ENCODE measurements at regions not wholly inside any gene's neighbourhood (a gene's known extent, or its start where the extent isn't known, plus 50 kb on each side); places are given as distances from the start of the nearest gene placed in this dataset.
"Not testable (repeated sequence)": the region's sequence is repeated elsewhere in the genome, so short reads cannot be mapped to it uniquely, and the experiment has no call there.

DNA sequence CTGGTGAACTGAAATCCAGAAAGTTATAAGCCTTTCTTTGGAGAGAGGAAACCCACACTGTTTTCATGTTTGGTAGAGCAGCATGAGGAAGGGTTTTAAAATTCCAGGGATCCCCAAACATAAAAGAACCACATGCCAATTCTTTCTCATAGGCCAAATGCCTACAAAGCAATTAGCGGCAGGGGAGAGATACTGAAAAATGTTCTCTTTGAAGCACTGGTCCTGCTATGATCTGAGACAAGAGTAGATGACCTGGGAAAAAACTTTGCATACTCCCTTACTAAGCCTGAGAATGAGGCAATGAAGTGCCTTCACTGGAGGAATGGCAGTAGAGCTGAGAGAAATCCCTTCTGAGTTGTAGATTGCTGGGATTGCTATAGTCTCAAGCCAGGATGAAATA, 1261.7 kb downstream of the DSC3 start:
- DNase-seq (ENCODE audit: extremely low read depth, low read depth) = no peak

DNA sequence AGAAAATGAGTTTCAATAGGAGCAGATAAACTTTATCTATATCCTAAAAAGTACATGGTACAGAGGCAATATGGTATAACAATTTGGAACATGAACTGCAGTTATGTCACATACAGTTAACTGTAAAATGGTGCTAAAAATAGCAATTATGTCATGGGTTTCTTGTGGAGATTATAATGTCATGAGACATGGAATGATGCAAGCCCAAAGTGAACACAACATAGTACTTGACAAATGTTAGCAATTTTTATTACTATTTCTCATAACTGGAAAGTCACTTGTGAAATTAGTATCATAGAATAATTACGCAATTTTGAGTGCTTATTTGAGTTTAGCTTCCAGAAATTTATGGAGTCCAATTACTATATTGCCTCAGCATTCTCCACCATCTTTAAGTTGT, 1263.4 kb downstream of the DSC3 start:
- no peak for DNase-seq (ENCODE audit: extremely low read depth, low read depth)

DNA sequence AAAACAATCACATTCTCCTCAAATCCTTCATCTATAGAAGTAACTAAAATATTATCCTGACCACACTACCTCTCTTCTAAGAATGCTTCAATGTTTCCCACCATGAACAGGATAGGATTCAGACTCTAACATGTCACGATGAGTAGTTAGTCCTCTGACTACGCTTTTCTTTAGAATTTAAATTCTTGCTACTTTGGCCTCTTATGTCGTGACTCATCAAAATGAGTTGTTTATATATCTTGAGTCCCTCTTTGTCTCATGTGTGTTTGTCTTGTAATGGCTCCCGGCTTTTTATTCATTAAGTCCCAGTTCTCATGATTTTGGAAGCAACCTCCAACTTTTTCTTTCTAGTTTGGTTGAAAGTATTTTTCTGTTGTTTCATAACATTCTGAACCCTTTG, 1289.2 kb downstream of the DSC3 start:
- DNase-seq (ENCODE audit: extremely low read depth, low read depth) = no peak

DNA sequence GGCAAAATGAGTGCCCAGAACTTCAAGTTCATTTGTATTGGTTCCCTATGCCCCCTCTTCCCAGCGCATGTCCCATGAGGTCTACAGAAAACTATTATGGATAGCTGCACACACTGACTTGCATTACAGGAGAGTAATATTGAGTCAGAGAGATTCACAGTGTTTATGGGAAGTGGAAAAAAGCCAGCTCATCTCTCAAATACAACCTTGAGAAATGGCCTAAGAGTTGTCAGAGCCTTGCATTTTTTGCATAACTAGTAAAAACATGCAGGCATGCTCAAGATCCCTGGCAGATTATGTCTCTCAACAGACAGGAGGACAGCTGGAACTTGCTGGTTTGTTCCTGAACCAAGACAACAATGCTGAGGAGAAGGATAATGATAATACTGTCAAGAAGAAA, 1292.8 kb downstream of the DSC3 start:
- no peak for DNase-seq (ENCODE audit: extremely low read depth, low read depth)

DNA sequence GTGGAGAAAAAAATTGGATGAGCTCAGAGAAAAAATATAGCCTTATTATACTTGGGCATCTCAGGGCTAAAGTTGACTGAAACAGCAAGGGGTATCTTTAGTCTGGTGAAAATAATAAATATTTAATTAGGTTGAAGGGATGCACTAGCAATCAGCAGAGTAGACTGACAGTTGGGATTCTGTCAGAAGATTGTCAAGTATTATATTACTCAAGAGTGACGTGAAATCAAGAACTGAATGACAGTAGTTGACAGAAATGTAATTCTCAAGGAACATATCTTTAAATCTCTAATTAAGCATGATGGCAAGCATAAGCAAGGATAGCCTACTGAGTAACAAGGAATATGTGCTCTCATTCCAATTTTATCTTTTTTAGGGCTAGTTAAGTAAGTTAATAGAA, 1301.1 kb downstream of the DSC3 start:
- no peak for DNase-seq (ENCODE audit: extremely low read depth, low read depth)

DNA sequence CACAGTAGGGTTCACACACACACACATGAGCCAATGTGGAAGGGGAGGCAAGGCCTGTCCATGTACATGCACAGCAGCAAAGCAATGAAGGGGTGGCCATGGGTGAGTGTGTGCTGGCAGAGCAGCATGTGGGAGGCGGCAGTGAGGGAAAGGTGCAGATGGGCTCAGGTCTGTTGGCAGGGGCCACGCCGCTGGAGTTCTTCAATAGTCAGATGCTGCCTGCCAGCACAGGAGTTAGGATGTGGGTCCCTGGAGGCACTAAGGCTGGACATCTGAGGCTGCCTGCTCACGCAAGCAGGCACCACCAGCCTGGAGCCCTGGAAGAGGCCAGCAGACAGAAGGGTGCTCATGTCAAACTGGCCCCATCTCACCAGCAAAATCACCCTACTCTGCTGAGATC, 1304.9 kb downstream of the DSC3 start:
- no peak for DNase-seq (ENCODE audit: extremely low read depth, low read depth)

DNA sequence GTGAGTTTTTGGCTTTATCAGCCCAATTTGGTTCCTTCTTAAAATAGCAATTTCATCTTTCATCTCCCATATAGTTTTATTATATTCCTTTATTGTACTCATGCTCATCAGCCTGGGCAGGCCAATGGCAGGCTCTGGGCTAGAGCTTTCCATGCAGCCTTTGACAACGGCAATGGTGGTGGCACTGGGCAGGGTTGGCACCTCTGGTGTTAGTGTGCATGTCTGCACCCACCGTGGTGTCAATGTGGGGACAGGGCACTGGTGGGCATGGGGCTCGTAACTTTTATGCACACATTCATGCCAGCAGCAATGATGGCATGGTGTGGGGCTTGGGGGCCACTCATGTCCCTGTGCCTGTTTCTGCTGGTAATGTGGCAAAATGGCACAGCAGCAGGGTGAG, 1305.4 kb downstream of the DSC3 start:
- DNase-seq (ENCODE audit: extremely low read depth, low read depth) = no peak

DNA sequence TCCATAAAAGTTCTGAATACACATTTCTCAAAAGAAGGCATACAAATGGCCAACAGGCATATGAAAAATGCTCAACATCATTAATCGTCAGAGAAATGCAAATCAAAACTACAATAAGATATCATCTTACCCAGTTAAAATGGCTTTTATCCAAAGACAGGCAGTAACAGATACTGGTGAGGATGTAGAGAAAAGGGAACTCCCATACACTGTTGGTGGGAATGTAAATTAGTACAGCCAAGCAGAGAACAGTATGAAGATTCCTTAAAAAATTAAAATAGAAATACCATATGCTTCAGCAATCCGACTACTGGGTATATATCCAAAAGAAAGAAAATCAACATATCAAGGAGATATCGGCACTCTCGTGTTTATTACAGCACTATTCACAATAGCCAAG, 1312.5 kb downstream of the DSC3 start:
- no peak for DNase-seq (ENCODE audit: extremely low read depth, low read depth)

DNA sequence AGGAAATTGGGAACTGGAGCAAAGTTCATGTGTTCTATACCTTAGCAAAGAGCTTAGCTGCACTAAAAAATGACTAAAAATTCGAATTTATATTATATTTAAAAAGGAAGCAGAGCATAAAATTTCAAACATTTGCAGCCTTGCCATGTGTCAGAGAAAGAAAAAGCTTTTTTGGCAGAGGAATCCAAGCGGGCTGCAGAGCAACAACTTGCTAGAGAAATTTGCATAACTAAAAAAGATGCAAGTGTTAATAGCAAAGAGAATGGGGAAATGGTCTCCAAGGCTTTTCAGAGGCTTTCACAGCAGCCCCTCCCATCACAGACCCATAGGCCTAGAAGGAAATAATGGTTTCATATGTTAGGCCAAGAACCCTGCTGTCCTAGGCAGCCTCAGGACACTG, 1315.9 kb downstream of the DSC3 start:
- DNase-seq (ENCODE audit: extremely low read depth, low read depth) = no peak

DNA sequence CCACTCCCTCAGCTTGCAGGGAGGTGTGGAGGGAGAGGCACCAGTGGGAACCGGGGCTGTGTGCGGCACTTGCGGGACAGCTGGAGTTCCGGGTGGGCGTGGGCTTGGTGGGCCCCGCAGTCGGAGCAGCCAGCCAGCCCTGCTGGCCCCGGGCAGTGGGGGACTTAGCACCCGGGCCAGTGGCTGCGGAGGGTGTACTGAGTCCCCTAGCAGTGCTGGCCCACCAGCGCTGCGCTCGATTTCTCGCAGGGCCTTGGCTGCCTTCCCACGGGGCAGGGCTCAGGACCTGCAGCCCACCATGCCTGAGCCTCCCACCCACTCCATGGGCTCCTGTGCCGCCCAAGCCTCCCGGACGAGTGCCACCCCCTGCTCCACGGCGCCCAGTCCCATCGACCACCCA, 1319.1 kb downstream of the DSC3 start:
- not testable (repeated sequence) for DNase-seq (ENCODE audit: extremely low read depth, low read depth)

DNA sequence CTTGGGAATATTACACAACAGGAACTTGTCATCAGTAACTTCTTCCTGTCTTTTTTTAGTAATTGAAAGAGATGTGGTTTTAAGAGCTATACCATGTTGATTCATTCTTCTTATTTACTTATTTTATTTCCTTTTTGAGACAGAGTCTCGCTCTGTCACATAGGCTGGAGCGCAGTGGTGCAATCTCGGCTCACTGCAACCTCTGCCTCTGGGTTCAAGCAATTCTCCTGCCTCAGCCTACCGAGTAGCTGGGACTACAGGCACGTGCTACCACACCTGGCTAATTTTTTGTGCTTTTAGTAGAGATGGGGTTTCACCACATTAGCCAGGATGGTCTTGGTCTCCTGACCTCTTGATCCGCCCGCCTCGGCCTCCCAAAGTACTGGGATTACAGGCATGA, 1326.6 kb downstream of the DSC3 start:
- DNase-seq (ENCODE audit: extremely low read depth, low read depth) = not testable (repeated sequence)

DNA sequence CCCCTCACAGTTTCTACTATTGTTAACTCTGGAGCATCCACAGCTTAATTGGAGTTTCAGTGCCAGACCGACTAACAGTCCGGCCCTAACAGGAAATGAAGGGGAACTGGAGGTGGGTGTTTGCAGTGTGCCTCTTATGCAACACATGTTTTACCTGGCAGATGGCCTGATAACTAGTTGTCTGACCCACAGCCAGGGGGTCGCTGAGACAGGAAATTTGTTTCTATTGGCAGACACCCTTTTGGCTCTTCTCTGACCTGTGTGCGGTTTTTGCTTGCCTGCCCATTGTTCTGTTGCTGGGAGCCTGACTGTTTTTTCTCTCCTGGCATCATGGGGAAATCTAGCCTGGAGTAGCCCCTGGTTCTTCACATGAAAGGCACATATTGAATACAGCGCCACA, 1329.8 kb downstream of the DSC3 start:
- DNase-seq (ENCODE audit: extremely low read depth, low read depth) = no peak

DNA sequence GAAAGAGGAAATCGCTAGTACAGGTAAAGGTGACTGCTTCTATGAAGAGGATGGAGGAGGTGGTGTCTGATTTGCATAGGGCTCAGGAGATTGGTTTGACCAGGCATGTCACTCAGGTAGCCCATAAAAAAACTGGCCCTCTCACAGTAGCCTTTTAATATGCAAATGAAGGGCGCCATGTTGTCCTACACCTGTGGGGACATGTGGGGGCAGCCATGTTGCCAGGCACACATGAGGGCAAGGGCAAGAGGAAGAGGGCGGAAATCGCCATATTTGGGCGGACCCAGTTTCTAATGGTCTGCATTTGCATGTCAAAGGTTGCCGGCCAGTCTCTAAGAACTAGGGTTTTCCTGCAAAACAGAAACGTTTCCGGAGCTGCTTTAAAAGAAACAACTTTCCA, 1330.6 kb downstream of the DSC3 start:
- no peak for DNase-seq (ENCODE audit: extremely low read depth, low read depth)

DNA sequence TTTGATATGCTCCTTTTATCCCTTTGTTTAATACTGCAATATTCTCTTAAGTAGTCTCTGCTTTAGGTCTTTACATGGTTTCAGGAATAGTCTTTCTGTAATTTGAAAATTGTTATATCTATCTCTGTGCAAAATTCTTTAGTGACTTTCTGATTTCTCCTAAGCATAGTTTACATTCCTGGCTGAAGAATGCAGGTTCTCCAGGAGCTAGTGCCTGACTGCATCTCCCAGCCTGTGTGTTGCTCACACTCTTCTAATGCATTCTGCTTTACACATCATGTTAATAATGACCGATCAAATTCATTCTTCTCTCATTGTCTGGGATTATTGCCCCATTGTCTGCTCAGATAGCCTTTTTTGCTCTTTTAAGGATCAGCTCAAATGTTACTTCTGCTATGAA, 1349.2 kb downstream of the DSC3 start:
- no peak for DNase-seq (ENCODE audit: extremely low read depth, low read depth)

DNA sequence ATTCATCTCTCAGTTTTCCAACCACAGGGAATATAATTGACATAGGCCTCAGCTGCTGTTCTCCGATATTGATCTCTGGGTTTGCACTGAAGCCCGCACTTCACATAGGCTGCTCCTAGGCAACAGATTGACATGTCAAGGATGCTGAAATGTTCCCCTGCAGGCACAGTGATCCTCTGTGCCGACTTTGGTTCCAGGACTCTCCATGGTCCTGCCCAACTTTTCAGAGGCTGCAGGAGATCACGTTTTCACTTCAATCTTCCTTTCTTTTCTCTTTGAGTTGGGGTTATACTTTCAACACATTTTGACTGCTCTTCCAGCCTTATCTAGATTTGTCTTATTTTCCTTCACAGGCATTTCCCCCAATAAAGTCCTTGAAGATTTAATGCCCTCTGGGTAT, 1361.0 kb downstream of the DSC3 start:
- no peak for DNase-seq (ENCODE audit: extremely low read depth, low read depth)

DNA sequence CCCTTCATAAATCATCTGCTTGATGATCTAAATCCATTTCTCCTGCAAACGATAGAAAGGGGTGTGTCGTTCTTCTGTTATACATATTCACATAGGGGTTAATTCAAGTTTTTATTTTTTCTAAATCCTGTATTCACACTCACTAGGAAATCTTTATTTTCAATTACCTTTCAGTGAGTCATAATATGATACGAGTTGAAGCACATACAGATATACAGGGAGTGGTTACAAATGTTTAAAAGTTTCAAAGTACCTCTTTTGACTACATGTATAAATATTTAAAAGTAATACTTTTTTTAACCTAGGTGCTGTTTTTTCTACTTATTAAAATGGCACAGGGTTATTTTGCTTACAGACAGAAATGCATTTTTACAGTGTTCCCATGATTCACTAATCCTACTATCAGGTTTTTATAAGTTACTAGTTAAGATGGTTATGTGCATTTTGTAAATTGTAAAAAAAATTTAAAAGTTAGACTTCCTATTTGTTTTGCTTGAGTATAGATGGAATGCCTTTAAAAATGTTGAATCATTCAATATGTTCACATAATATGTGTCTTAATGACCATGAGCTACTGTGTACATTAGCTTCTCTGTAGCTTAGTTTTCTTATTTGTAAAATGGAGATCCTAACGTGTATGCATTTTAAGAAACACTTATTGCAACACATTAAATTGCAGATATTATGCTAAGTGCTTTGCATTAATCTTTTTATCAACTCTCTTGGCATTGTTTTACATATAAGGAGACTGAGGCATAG, 1378.1 kb downstream of the DSC3 start:
- no peak for DNase-seq (ENCODE audit: extremely low read depth, low read depth)

DNA sequence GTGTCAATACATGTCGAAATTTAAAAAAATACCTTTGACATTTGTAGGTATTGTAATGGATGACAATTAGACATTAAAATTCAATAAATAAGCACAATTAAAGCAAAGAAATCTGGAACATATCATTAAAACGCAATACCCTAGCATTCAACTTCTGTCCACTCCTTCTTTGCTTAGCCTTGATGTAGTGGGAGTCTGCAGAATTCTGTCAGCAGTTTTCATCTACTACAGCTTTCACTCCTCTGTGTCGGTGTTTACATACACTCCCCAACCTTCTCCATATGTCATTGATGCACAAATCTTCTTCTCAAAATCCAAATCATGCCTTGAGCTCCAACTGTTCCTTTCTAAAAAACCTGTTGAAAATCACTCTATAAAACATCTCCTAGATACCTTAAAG, 1380.6 kb downstream of the DSC3 start:
- no peak for DNase-seq (ENCODE audit: extremely low read depth, low read depth)

DNA sequence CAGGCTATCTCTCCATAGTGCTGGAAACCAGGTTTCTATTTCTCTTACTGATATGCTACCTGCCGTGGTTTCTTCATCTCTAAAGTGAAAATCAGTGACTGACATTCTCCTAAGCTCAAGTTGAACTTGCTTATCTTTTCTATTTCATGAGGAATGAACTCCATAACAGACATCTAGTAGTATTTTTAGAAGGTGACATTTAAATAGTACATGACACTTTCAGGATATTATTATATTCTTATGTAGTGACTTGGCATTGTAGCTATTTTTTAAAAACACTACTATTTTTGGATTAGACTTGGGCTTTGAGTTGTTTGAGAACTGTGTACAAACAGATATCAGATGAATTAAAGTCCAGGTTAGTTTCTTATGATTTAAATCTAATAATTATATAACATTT, 1381.8 kb downstream of the DSC3 start:
- DNase-seq (ENCODE audit: extremely low read depth, low read depth) = no peak

DNA sequence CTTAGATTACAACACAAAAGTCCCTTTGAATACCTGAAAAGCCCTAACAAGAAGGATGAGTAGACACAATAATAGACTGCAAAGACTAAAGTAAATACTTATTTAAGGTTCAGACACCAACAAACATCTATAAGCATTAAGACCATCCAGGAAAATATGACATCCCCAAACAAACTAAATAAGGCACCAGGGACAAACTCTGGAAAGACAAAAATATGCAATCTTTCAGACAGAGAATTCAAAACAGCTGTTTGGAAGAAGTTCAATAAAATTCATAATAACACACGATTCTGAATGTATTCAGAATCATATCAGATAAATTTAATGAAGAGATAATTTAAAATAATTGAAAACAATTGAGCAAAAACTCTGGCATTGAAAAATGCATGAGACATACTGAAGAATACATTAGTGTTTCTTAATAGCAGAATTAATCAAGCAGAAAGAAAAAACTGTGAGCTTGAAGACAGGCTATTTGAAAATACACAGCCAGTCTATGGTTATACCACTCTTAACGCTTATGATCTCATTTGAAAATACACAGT, 1388.8 kb downstream of the DSC3 start:
- DNase-seq (ENCODE audit: extremely low read depth, low read depth) = no peak

DNA sequence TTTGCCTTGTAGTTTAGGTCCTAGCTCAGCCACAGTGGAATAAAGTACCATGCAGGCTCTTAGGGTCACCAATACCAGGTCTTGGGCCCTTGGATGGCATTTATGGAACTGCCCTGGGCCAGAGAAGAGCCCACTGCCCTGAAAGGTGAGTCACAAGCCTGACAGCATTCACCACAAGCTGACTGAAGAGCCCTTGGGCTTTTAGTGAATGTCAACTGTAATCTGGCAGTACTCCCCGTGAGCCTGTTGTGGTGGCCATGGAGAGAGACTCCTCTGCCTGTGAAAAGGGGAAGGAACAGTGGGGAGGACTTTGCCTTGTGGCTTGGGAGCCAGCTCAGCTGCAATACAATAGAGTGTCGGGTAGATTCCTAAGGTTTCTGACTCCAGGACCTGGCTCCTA, 1389.7 kb downstream of the DSC3 start:
- DNase-seq (ENCODE audit: extremely low read depth, low read depth) = no peak

DNA sequence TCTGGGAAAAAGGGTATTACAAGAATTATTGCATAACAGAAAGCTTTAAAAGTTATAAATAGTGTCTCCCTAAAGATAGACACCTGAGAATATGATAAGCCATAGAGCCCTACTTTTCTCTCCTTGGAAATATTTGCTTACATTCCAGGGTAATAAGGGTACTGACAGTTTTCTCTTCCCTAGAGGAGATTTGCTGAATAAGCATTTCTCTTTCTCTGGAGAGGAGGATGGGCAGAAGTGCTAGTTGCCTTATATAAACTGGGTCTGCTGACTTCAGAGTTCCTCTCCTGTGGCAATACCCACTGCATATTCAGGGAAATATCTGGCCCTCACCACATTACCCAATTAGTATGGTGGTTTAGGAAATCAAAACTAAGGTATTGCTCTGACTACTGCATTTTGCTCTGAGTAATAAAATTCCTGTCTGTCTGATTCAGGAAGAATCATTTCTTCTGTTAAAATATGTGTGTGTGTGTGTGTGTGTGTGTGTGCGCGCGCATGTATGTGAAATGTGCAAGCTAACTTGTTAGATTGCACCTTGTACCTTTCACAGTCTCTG, 1391.3 kb downstream of the DSC3 start:
- DNase-seq (ENCODE audit: extremely low read depth, low read depth) = no peak

DNA sequence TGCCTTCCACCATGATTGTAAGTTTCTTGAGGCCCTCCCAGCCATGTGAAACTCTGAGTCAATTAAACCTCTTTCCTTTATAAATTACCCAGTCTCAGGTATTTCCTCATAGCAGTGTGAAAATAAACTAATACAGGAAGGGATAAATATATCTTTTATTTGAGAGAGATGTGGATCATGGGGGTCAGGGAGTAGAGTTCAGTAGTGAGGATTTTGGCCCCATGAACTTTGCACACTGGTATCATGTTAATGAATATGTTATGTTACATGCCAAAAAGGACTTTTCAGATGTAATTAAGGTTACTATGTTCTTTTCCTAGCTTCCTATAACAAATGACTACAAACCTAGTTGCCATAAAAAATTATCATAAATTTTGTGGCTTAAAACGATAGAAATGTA, 1393.7 kb downstream of the DSC3 start:
- no peak for DNase-seq (ENCODE audit: extremely low read depth, low read depth)

DNA sequence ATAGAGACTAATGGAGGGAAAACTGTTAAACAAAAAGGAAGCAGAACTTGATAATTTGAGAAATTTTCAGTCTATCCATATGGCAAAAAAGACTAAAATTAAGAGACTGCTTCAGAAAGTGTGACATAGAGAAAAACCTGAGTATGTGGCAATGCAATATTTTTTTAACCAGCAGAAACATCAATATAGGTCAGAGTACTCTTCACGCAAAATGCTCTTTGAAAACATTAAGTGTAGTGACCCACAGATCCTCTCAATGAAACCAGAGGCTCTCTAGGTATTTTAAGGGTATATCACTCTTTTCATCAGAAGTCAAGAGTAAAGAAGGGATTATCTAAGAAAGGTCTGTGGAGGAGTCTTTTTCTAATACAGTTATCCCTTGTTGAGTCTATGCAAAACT, 1394.8 kb downstream of the DSC3 start:
- no peak for DNase-seq (ENCODE audit: extremely low read depth, low read depth)

Data from NCI-H460 (cell line).